ENCODE measurements at regions not wholly inside any gene's neighbourhood (a gene's known extent, or its start where the extent isn't known, plus 50 kb on each side); places are given as distances from the start of the nearest gene placed in this dataset.
"Not testable (repeated sequence)": the region's sequence is repeated elsewhere in the genome, so short reads cannot be mapped to it uniquely, and the experiment has no call there.

GRCh38 chr7:13262929-13263530 is 575.6 kb downstream of the ARL4A start:
- Mint-ChIP-seq H3K36me3 (ENCODE audit: low read depth) (no peaks in the 10 kb centered on the region), H3K27ac (no peak overlapping the region), H3K4me1 (no peaks in the 10 kb centered on the region), H3K9me3 (no peaks in the 10 kb centered on the region), H3K27me3 (ENCODE audit: insufficient read depth, low read depth, poor library complexity) (peaks cover 2% of the 10 kb centered on the region), H3K4me3 (no peak overlapping the region)
- Histone ChIP-seq H2AFZ (no peak overlapping the region), H3K4me2 (no peak overlapping the region), H3K79me2 (replicated peaks; ENCODE audit: insufficient read depth) (no peaks in the 10 kb centered on the region), H3K4me1 (ENCODE audit: insufficient read depth) (no peaks in the 10 kb centered on the region), H3K27me3 (ENCODE audit: insufficient read depth) (no peaks in the 10 kb centered on the region), H3K4me3 (no peak overlapping the region), H4K20me1 (replicated peaks; ENCODE audit: insufficient read depth) (no peaks in the 10 kb centered on the region), H3K9me2 (ENCODE audit: insufficient read depth) (no peaks in the 10 kb centered on the region), H3K27ac (ENCODE audit: low read depth) (no peak overlapping the region), H3K36me3 (ENCODE audit: insufficient read depth) (no peaks in the 10 kb centered on the region), H3F3A (replicated peaks; ENCODE audit: low read depth) (no peaks in the 10 kb centered on the region)
- DNase-seq (ENCODE audit: low spot score): peak; percentile 51
- TF ChIP-seq ZNF331 (CRISPR knock-in tag; IDR thresholded peaks at IDR 0.05; ENCODE audit: low read depth): no peak
- TF ChIP-seq, protein P1, sequence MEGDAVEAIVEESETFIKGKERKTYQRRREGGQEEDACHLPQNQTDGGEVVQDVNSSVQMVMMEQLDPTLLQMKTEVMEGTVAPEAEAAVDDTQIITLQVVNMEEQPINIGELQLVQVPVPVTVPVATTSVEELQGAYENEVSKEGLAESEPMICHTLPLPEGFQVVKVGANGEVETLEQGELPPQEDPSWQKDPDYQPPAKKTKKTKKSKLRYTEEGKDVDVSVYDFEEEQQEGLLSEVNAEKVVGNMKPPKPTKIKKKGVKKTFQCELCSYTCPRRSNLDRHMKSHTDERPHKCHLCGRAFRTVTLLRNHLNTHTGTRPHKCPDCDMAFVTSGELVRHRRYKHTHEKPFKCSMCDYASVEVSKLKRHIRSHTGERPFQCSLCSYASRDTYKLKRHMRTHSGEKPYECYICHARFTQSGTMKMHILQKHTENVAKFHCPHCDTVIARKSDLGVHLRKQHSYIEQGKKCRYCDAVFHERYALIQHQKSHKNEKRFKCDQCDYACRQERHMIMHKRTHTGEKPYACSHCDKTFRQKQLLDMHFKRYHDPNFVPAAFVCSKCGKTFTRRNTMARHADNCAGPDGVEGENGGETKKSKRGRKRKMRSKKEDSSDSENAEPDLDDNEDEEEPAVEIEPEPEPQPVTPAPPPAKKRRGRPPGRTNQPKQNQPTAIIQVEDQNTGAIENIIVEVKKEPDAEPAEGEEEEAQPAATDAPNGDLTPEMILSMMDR (conservative IDR thresholded peaks at IDR 0.05; ENCODE audit: low read depth in 2 of 2): peak; percentile 70 to 81
- TF ChIP-seq EZH2 (IDR thresholded peaks at IDR 0.05; ENCODE audit: low read depth, unreplicated experiment): no peak
- TF ChIP-seq STAT1 (IDR thresholded peaks at IDR 0.05; ENCODE audit: unreplicated experiment): no peak
- no peak for TF ChIP-seq ZNF114 (CRISPR knock-in tag; IDR thresholded peaks at IDR 0.05)
- no peak for ATAC-seq

DNA sequence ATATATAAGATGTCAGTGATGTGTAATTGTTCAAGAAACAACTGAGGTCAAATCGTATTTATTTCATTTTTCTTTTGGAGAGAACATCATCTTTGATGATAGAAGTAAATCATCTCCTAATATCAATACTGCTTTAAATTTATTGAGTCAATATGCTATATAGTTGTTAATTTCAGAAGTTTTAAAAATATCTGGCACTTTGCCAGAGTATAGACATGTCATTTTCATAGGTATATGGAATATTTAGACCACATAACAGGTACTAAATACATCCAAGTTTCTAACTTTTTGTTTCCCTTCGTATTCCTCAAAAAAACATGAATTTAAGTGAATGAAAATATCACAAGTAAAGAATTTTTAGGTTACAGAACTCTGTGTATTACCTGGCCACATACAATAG is 577.8 kb downstream of the ARL4A start:
- no peak overlapping the region for H3K4me3 Mint-ChIP-seq
- Histone ChIP-seq H3K36me3 (ENCODE audit: insufficient read depth) (no peaks in the 10 kb centered on the region), H3K27ac (ENCODE audit: low read depth) (no peak overlapping the region), H3K9me2 (ENCODE audit: insufficient read depth) (no peaks in the 10 kb centered on the region), H2AFZ (no peak overlapping the region), H3K4me2 (no peak overlapping the region), H3K79me2 (replicated peaks; ENCODE audit: insufficient read depth) (no peaks in the 10 kb centered on the region), H3K4me1 (ENCODE audit: insufficient read depth) (no peaks in the 10 kb centered on the region), H3K27me3 (ENCODE audit: insufficient read depth) (no peaks in the 10 kb centered on the region), H4K20me1 (replicated peaks; ENCODE audit: insufficient read depth) (no peaks in the 10 kb centered on the region), H3K4me3 (no peak overlapping the region), H3F3A (replicated peaks; ENCODE audit: low read depth) (no peaks in the 10 kb centered on the region)
- no peak for DNase-seq (ENCODE audit: low spot score)
- no peaks in the 10 kb centered on the region for H3K4me1 Mint-ChIP-seq
- ATAC-seq: no peak
- H3K27me3 Mint-ChIP-seq (ENCODE audit: insufficient read depth, low read depth, poor library complexity): peaks cover 2% of the 10 kb centered on the region
- H3K36me3 Mint-ChIP-seq (ENCODE audit: low read depth): no peaks in the 10 kb centered on the region
- no peak overlapping the region for H3K27ac Mint-ChIP-seq
- TF ChIP-seq JUNB (IDR thresholded peaks at IDR 0.05; ENCODE audit: unreplicated experiment): no peak
- TF ChIP-seq ZNF114 (CRISPR knock-in tag; IDR thresholded peaks at IDR 0.05): no peak
- TF ChIP-seq, protein P2, sequence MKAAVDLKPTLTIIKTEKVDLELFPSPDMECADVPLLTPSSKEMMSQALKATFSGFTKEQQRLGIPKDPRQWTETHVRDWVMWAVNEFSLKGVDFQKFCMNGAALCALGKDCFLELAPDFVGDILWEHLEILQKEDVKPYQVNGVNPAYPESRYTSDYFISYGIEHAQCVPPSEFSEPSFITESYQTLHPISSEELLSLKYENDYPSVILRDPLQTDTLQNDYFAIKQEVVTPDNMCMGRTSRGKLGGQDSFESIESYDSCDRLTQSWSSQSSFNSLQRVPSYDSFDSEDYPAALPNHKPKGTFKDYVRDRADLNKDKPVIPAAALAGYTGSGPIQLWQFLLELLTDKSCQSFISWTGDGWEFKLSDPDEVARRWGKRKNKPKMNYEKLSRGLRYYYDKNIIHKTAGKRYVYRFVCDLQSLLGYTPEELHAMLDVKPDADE (IDR thresholded peaks at IDR 0.05): no peak
- no peak for TF ChIP-seq STAT1 (IDR thresholded peaks at IDR 0.05; ENCODE audit: unreplicated experiment)
- TF ChIP-seq, protein P1 (conservative IDR thresholded peaks at IDR 0.05; ENCODE audit: low read depth in 2 of 2): no peak
- H3K9me3 Mint-ChIP-seq: no peaks in the 10 kb centered on the region

DNA sequence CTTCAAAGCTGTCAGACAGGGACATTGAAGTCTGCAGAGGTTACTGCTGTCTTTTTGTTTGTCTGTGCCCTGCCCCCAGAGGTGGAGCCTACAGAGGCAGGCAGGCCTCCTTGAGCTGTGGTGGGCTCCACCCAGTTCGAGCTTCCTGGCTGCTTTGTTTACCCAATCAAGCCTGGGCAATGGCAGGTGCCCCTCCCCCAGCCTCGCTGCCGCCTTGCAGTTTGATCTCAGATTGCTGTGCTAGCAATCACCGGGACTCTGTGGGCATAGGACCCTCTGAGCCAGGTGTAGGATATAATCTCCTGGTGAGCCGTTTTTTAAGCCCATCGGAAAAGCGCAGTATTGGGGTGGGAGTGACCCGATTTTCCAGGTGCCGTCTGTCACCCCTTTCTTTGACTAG is 586.8 kb downstream of the ARL4A start:
- H3K27me3 Mint-ChIP-seq (ENCODE audit: insufficient read depth, low read depth, poor library complexity); H3K4me1 Mint-ChIP-seq; H4K20me1 ChIP-seq (replicated peaks; ENCODE audit: insufficient read depth); H3K4me3 Mint-ChIP-seq; H3F3A ChIP-seq (replicated peaks; ENCODE audit: low read depth); H3K9me2 ChIP-seq (ENCODE audit: insufficient read depth); H3K27ac ChIP-seq (ENCODE audit: low read depth); ATAC-seq; H2AFZ ChIP-seq; H3K27me3 ChIP-seq (ENCODE audit: insufficient read depth); H3K27ac Mint-ChIP-seq; H3K4me1 ChIP-seq (ENCODE audit: insufficient read depth); H3K4me2 ChIP-seq; DNase-seq (ENCODE audit: low spot score); H3K79me2 ChIP-seq (replicated peaks; ENCODE audit: insufficient read depth); H3K4me3 ChIP-seq; H3K36me3 ChIP-seq (ENCODE audit: insufficient read depth): not testable (repeated sequence)
- H3K36me3 Mint-ChIP-seq (ENCODE audit: low read depth): peaks cover 22% of the 10 kb centered on the region
- H3K9me3 Mint-ChIP-seq: peaks cover 24% of the 10 kb centered on the region

Measured in GM23338 (cell line).